ENCODE measurements at regions not wholly inside any gene's neighbourhood (a gene's known extent, or its start where the extent isn't known, plus 50 kb on each side); places are given as distances from the start of the nearest gene placed in this dataset.

GRCh38 chr2:133690780-133691179, 122.5 kb upstream of the NCKAP5 start:
- no peak for TF ChIP-seq CTCF (IDR thresholded peaks at IDR 0.05; ENCODE audit: low read length, missing control alignments)
- no peak overlapping the region for H3K4me3 ChIP-seq (replicated peaks; ENCODE audit: low read depth, low read length)
- no peak for DNase-seq (ENCODE audit: low read depth)

GRCh38 chr2:133691336-133691735, 123.1 kb upstream of the NCKAP5 start:
- no peak for TF ChIP-seq CTCF (IDR thresholded peaks at IDR 0.05; ENCODE audit: low read length, missing control alignments)
- no peak for DNase-seq (ENCODE audit: low read depth)
- H3K4me3 ChIP-seq (replicated peaks; ENCODE audit: low read depth, low read length): no peak overlapping the region

DNA sequence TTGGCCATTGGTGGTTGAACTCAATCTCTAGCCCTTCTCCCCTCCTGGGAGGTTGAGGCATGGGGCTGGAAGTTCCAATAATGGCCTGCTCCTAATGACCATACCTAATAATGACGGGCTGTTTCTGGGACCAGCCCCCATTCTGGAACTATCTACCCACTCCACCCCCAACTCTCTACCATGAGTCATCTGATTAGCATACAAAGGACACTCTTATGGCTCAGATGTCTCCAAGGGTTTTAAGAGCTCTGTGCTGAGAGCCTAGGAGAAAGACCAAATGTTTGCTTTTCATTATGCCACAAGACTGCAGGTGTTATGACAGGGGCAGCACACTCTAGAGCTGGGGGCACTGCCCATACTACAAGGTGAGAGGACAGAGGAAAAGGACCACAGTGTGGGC, 137.0 kb upstream of the NCKAP5 start:
- TF ChIP-seq CTCF (IDR thresholded peaks at IDR 0.05; ENCODE audit: low read length, missing control alignments): no peak
- no peak overlapping the region for H3K4me3 ChIP-seq (replicated peaks; ENCODE audit: low read depth, low read length)
- DNase-seq (ENCODE audit: low read depth): peak; percentile 3

GRCh38 chr2:133710613-133711012, 142.3 kb upstream of the NCKAP5 start:
- H3K4me3 ChIP-seq (replicated peaks; ENCODE audit: low read depth, low read length): no peak overlapping the region
- no peak for TF ChIP-seq CTCF (IDR thresholded peaks at IDR 0.05; ENCODE audit: low read length, missing control alignments)
- DNase-seq (ENCODE audit: low read depth): no peak

DNA sequence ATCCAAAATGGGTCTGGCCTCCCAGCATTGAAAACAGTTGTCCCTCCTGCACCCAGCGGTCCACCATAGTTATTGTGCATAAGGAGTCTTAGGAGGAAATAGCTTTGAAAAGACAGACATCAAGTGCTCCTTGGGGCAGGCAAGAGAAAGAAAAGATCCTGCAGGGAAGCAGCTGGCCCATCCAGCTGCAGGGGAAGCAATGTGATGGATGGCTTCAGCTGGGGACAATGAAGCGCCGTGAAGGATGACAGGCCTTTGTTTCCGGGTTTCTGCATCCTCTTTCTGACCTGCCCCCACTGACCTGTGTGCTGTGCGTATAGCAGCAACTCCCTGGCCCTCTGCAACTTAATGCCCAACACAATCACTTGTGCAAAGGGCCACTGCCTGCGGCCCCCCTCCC, 142.9 kb upstream of the NCKAP5 start:
- no peak for DNase-seq (ENCODE audit: low read depth)
- no peak for TF ChIP-seq CTCF (IDR thresholded peaks at IDR 0.05; ENCODE audit: low read length, missing control alignments)
- no peak overlapping the region for H3K4me3 ChIP-seq (replicated peaks; ENCODE audit: low read depth, low read length)

DNA sequence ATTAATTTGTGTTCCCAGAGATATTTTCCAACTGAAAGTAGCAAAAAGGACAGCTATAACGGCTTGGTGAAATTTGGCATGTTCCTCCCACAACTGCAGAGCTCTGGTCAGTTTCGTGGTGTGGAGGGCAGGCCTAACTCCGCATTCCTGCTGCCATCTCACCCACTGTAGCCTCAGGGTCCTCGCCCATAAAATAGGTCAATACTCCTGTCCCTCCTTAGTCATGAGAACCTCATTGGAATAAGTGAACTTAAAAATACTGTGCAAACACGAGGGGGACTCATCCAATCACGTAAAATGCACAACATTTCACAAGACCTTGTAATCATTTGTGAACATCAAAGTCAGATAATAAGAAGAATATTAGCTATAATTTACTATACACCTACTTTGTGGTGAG, 143.5 kb upstream of the NCKAP5 start:
- no peak for TF ChIP-seq CTCF (IDR thresholded peaks at IDR 0.05; ENCODE audit: low read length, missing control alignments)
- no peak for DNase-seq (ENCODE audit: low read depth)
- H3K4me3 ChIP-seq (replicated peaks; ENCODE audit: low read depth, low read length): no peak overlapping the region

- H3K4me3 ChIP-seq (replicated peaks; ENCODE audit: low read depth, low read length): no peak overlapping the region
- no peak for TF ChIP-seq CTCF (IDR thresholded peaks at IDR 0.05; ENCODE audit: low read length, missing control alignments)
- DNase-seq (ENCODE audit: low read depth): no peak
Observed at GRCh38 chr2:133712369-133712768, 144.1 kb upstream of the NCKAP5 start.
